H1 (cell line): ENCODE measurements at regions not wholly inside any gene's neighbourhood (a gene's known extent, or its start where the extent isn't known, plus 50 kb on each side); places are given as distances from the start of the nearest gene placed in this dataset.

Experiments used
- CTCF ChIA-PET: fragments of 300-600 bp; sonication (Branson Sonifier 250); formaldehyde crosslinking; loops from one replicate; lab custom pipeline; 2021; ENCODE audit not compliant: partially characterized antibody; lab: Charles Lee
- POLR2A ChIA-PET: fragments of 300-600 bp; sonication (Branson Sonifier 250); formaldehyde crosslinking; loops from one replicate; lab custom pipeline; 2021; ENCODE audit warnings: inconsistent platforms; ENCODE audit not compliant: partially characterized antibody; lab: Charles Lee
- DNase-seq, 2 experiments: peaks; one replicate each; pipeline versions ENCODE4 v3.0.0 to v3.0.0-alpha.2; 2010 to 2022; ENCODE audit warnings: low spot score in 2 of 2, low read depth in 1 of 2, mixed read lengths in 1 of 2
- FAIRE-seq: peaks from 2 replicates; lab custom pipeline; 2011; peaks lifted over from hg19 to GRCh38; lab: Jason Lieb, UNC
- H2AFZ ChIP-seq: 2 replicates; pipeline ENCODE4 v1.8.1; 2012; ENCODE audit warnings: low read length, inconsistent platforms
- H2AK5ac ChIP-seq: 2 replicates; pipeline ENCODE4 v1.6.1; 2013; ENCODE audit warnings: low read depth, low read length
- H2BK120ac ChIP-seq: replicated peaks from 2 replicates; pipeline ENCODE3; 2013; ENCODE audit warnings: low read depth, low read length, inconsistent platforms
- H2BK12ac ChIP-seq: 2 replicates; pipeline ENCODE4 v1.6.1; 2013; ENCODE audit warnings: low read depth, low read length
- H2BK15ac ChIP-seq: 2 replicates; pipeline ENCODE4 v1.6.1; 2013; ENCODE audit warnings: low read length
- H2BK20ac ChIP-seq: 2 replicates; pipeline ENCODE4 v1.6.1; 2013; ENCODE audit warnings: low read length
- H2BK5ac ChIP-seq: 2 replicates; pipeline ENCODE4 v1.6.1; 2013; ENCODE audit warnings: low read depth, low read length
- H3K14ac ChIP-seq: 2 replicates; pipeline ENCODE4 v1.6.1; 2013; ENCODE audit warnings: inconsistent platforms; ENCODE audit not compliant: insufficient read length
- H3K18ac ChIP-seq: 2 replicates; pipeline ENCODE4 v1.6.1; 2013; ENCODE audit warnings: low read length; ENCODE audit errors: extremely low read depth
- H3K23ac ChIP-seq: 2 replicates; pipeline ENCODE4 v1.6.1; 2013; ENCODE audit warnings: inconsistent platforms; ENCODE audit not compliant: insufficient read length
- H3K23me2 ChIP-seq: 2 replicates; pipeline ENCODE4 v1.6.1; 2013; ENCODE audit warnings: low read depth, low read length
- H3K27ac ChIP-seq: 2 replicates; pipeline ENCODE4 v1.6.1; 2011; ENCODE audit warnings: low read depth, low read length, inconsistent platforms
- H3K27me3 ChIP-seq, 4 experiments: replicated peaks in 1 of 4; 1 replicate in 1 of 4; 2 replicates in 3 of 4; pipeline versions ENCODE4 v1.6.1 to v1.8.1; 2011 to 2013; ENCODE audit warnings: low read length in 3 of 4, mild to moderate bottlenecking in 3 of 4, inconsistent platforms in 2 of 4, mixed read lengths in 2 of 4, moderate library complexity in 1 of 4; ENCODE audit not compliant: control insufficient read depth in 3 of 4, insufficient read depth in 3 of 4; ENCODE audit errors: extremely low read depth in 1 of 4
- H3K36me3 ChIP-seq, 4 experiments: 2 replicates each; pipeline versions ENCODE4 v1.6.1 to v1.8.1; 2011 to 2013; ENCODE audit warnings: mild to moderate bottlenecking in 4 of 4, low read length in 3 of 4, moderate library complexity in 2 of 4, control low read depth in 1 of 4, inconsistent platforms in 1 of 4; ENCODE audit not compliant: insufficient read depth in 4 of 4, control insufficient read depth in 2 of 4
- H3K4ac ChIP-seq: replicated peaks from 2 replicates; pipeline ENCODE3; 2013; ENCODE audit warnings: low read length, low read depth, mixed read lengths, inconsistent platforms; ENCODE audit not compliant: insufficient read length
- H3K4me1 ChIP-seq, 4 experiments: replicated peaks in 1 of 4; 1 replicate in 1 of 4; 2 replicates in 3 of 4; pipeline versions ENCODE4 v1.6.1 to v1.8.1; 2011 to 2013; ENCODE audit warnings: low read length in 3 of 4, inconsistent platforms in 2 of 4, mixed read lengths in 1 of 4; ENCODE audit not compliant: insufficient read depth in 4 of 4, control insufficient read depth in 3 of 4
- H3K4me2 ChIP-seq, 2 experiments: 2 replicates each; pipeline versions ENCODE4 v1.6.1 to v1.8.1; 2011 to 2013; ENCODE audit warnings: low read depth in 2 of 2, low read length in 2 of 2, control low read depth in 1 of 2, inconsistent platforms in 1 of 2, mild to moderate bottlenecking in 1 of 2; ENCODE audit not compliant: insufficient read depth in 1 of 2
- H3K4me3 ChIP-seq, 4 experiments: fragments of 200-600, 300-600 bp in 1 of 4; sonication (generic), shearing (Covaris generic), sonication (Bioruptor Twin) in 1 of 4; 2 replicates each; pipeline versions ENCODE4 v1.5.1 to v1.8.1; 2011 to 2016; ENCODE audit warnings: low read length in 4 of 4, low read depth in 3 of 4, control low read depth in 2 of 4, inconsistent platforms in 2 of 4, mild to moderate bottlenecking in 2 of 4, mixed read lengths in 1 of 4, moderate library complexity in 1 of 4; ENCODE audit not compliant: insufficient read depth in 2 of 4; ENCODE audit errors: extremely low read depth in 1 of 4
- H3K56ac ChIP-seq: replicated peaks from 2 replicates; pipeline ENCODE3; 2013; ENCODE audit warnings: low read depth, mild to moderate bottlenecking, mixed read lengths, low read length, inconsistent platforms; ENCODE audit not compliant: insufficient read length
- H3K79me1 ChIP-seq: 2 replicates; pipeline ENCODE4 v1.6.1; 2013; ENCODE audit warnings: low read depth, low read length, control low read depth
- H3K79me2 ChIP-seq, 2 experiments: 2 replicates each; pipeline versions ENCODE4 v1.6.1 to v1.8.1; 2012 to 2013; ENCODE audit warnings: low read length in 2 of 2, mild to moderate bottlenecking in 2 of 2, inconsistent platforms in 1 of 2; ENCODE audit not compliant: insufficient read depth in 2 of 2, control insufficient read depth in 1 of 2
- H3K9ac ChIP-seq, 4 experiments: replicated peaks in 1 of 4; 1 replicate in 1 of 4; 2 replicates in 3 of 4; pipeline versions ENCODE4 v1.6.1 to v1.8.1; 2011 to 2013; ENCODE audit warnings: low read depth in 3 of 4, low read length in 3 of 4, control low read depth in 2 of 4, mild to moderate bottlenecking in 2 of 4, moderate library complexity in 2 of 4, inconsistent platforms in 1 of 4; ENCODE audit errors: extremely low read depth in 1 of 4
- H3K9me3 ChIP-seq, 2 experiments: 2 replicates each; pipeline versions ENCODE4 v1.6.1 to v1.8.1; 2012 to 2013; ENCODE audit warnings: mild to moderate bottlenecking in 2 of 2, moderate library complexity in 2 of 2, control low read depth in 1 of 2, inconsistent platforms in 1 of 2, low read depth in 1 of 2, low read length in 1 of 2, mixed read lengths in 1 of 2; ENCODE audit not compliant: insufficient read depth in 2 of 2
- H4K20me1 ChIP-seq, 2 experiments: replicated peaks in 1 of 2; 2 replicates each; pipeline versions ENCODE3 to v1.8.1; 2011 to 2013; ENCODE audit warnings: inconsistent platforms in 2 of 2, low read length in 2 of 2, mild to moderate bottlenecking in 1 of 2; ENCODE audit not compliant: insufficient read depth in 2 of 2, control insufficient read depth in 1 of 2
- H4K5ac ChIP-seq: 2 replicates; pipeline ENCODE4 v1.6.1; 2013; ENCODE audit warnings: low read length, low read depth, mixed read lengths, inconsistent platforms; ENCODE audit not compliant: insufficient read length
- H4K8ac ChIP-seq: 2 replicates; pipeline ENCODE4 v1.8.0; 2013; ENCODE audit warnings: mild to moderate bottlenecking, moderate library complexity, low read length, inconsistent platforms; ENCODE audit not compliant: insufficient read depth; ENCODE audit errors: extremely low read depth
- H4K91ac ChIP-seq: replicated peaks from 2 replicates; pipeline ENCODE3; 2013; ENCODE audit warnings: low read length, mixed read lengths, inconsistent platforms; ENCODE audit not compliant: insufficient read length
- ATF3 ChIP-seq: IDR thresholded peaks from 2 replicates; pipeline ENCODE4 v1.6.1; 2011; ENCODE audit warnings: low read depth, mild to moderate bottlenecking, low read length; ENCODE audit not compliant: insufficient read depth
- CBX5 ChIP-seq: fragments of 300-800, 300-1000 bp; sonication (generic); IDR thresholded peaks from 2 replicates; pipeline ENCODE4 v1.7.1; 2016; ENCODE audit warnings: antibody characterized with exemption, low read length, low read depth
- CHD2 ChIP-seq: IDR thresholded peaks from 2 replicates; pipeline ENCODE4 v1.6.1; 2012; ENCODE audit warnings: low read length, improper control_type of control experiment
- CREB1 ChIP-seq: IDR thresholded peaks from 2 replicates; pipeline ENCODE4 v1.6.1; 2012; ENCODE audit warnings: inconsistent platforms
- HDAC2 ChIP-seq, 2 experiments: fragments of 300-600 bp in 1 of 2; sonication (generic) in 1 of 2; IDR thresholded peaks; 2 replicates each; pipeline ENCODE4 v1.6.1; 2011 to 2012; ENCODE audit warnings: low read depth in 2 of 2, low read length in 2 of 2, mild to moderate bottlenecking in 2 of 2, moderate library complexity in 2 of 2, borderline replicate concordance in 1 of 2, inconsistent platforms in 1 of 2
- POLR2AphosphoS5 ChIP-seq: IDR thresholded peaks from 2 replicates; pipeline ENCODE4 v1.6.1; 2011; ENCODE audit warnings: low read depth, low read length
- SAP30 ChIP-seq: fragments of 300-600 bp; sonication (generic); IDR thresholded peaks from 2 replicates; pipeline ENCODE4 v1.7.1; 2012; ENCODE audit warnings: low read length, moderate library complexity, mild to moderate bottlenecking, inconsistent platforms; ENCODE audit not compliant: insufficient read depth, insufficient replicate concordance
- SP2 ChIP-seq: IDR thresholded peaks from 2 replicates; pipeline ENCODE4 v1.6.1; 2012; ENCODE audit warnings: mild to moderate bottlenecking, low read length, inconsistent platforms
- TEAD4 ChIP-seq: IDR thresholded peaks from 2 replicates; pipeline ENCODE4 v1.6.1; 2012; ENCODE audit warnings: low read depth, low read length, inconsistent platforms, mixed read lengths
- WGBS, 2 experiments: shearing (Covaris generic) in 1 of 2; methylation state at CpG; one replicate each; pipeline versions ENCODE4 v1.1.6 to v1.1.7; 2013 to 2015; ENCODE audit warnings: low lambda C conversion rate in 2 of 2, mixed read lengths in 2 of 2, inconsistent platforms in 1 of 2, low coverage in 1 of 2, missing lambda C conversion rate in 1 of 2; ENCODE audit not compliant: insufficient replicate concordance in 2 of 2, insufficient coverage in 1 of 2, insufficient read length in 1 of 2; ENCODE audit errors: extremely low coverage in 1 of 2, missing lambda C conversion rate in 1 of 2; 5-methylcytosine and 5-hydroxymethylcytosine counted together

GRCh38 chr5:176173647-176174046 lies 64.6 kb upstream of the SIMC1 start:
- ChIA-PET POLR2A (no interaction called here), CTCF (no interaction called here)
- no peak overlapping the region for H3K56ac ChIP-seq
- TF ChIP-seq ATF3, result no peak
- TF ChIP-seq CBX5, result no peak
- no peak for TF ChIP-seq POLR2AphosphoS5
- no peak for TF ChIP-seq CHD2
- TF ChIP-seq SP2, result no peak
- TF ChIP-seq SAP30, result no peak
- TF ChIP-seq TEAD4, result no peak
- TF ChIP-seq HDAC2 (IDR thresholded peaks at IDR 0.05; ENCODE audit: borderline replicate concordance in 1 of 2, low read depth in 2 of 2, low read length in 2 of 2), result no peak
- no peak for TF ChIP-seq CREB1
- no peaks in the 10 kb centered on the region for H3K4me1 ChIP-seq
- H3K4me3 ChIP-seq, result no peak overlapping the region
- H2BK12ac ChIP-seq, result no peak overlapping the region
- H3K9ac ChIP-seq, result no peak overlapping the region
- H3K14ac ChIP-seq, result no peak overlapping the region
- H2BK15ac ChIP-seq, result no peak overlapping the region
- H2BK120ac ChIP-seq, result no peak overlapping the region
- no peak overlapping the region for H4K5ac ChIP-seq
- H2BK5ac ChIP-seq, result no peak overlapping the region
- no peak overlapping the region for H4K91ac ChIP-seq
- no peak overlapping the region for H2BK20ac ChIP-seq
- H3K18ac ChIP-seq, result no peak overlapping the region
- DNase-seq (peak in 1 of 2 experiments; percentile 39), FAIRE-seq (no peak)
- no peaks in the 10 kb centered on the region for H3K79me2 ChIP-seq
- no peak overlapping the region for H3K4ac ChIP-seq
- no peaks in the 10 kb centered on the region for H4K20me1 ChIP-seq
- no peak overlapping the region for H4K8ac ChIP-seq
- H2AFZ ChIP-seq, result no peak overlapping the region
- H3K36me3 ChIP-seq, result no peaks in the 10 kb centered on the region
- H2AK5ac ChIP-seq, result no peak overlapping the region
- H3K23ac ChIP-seq, result no peak overlapping the region
- 78% methylated on average over 7 of the region's 7 CpGs; no CpG with 5 or more reads in 1 of the 2 experiments for WGBS, 2 experiments
- no peak overlapping the region for H3K27ac ChIP-seq
- no peaks in the 10 kb centered on the region for H3K79me1 ChIP-seq
- H3K27me3 ChIP-seq, result peaks cover 0 to 6% (median 2%) of the 10 kb centered on the region in 4 experiments; a peak in 4 of 7 replicates
- peaks cover 0 to 1% of the 10 kb centered on the region in 2 experiments; a peak in 1 of 4 replicates for H3K9me3 ChIP-seq
- no peak overlapping the region for H3K4me2 ChIP-seq
- H3K23me2 ChIP-seq, result no peaks in the 10 kb centered on the region
